ENCODE measurements at regions not wholly inside any gene's neighbourhood (a gene's known extent, or its start where the extent isn't known, plus 50 kb on each side); places are given as distances from the start of the nearest gene placed in this dataset.

- no peak for DNase-seq (ENCODE audit: low spot score)
- no peak for ATAC-seq
Measured at GRCh38 chr9:106575823-106576222, 287.1 kb upstream of the ZNF462 start.

GRCh38 chr9:106576232-106576760 lies 286.7 kb upstream of the ZNF462 start:
- no peak for DNase-seq (ENCODE audit: low spot score)
- no peak for ATAC-seq

GRCh38 chr9:106577121-106577520 lies 285.8 kb upstream of the ZNF462 start:
- ATAC-seq (no peak), DNase-seq (ENCODE audit: low spot score) (no peak)

GRCh38 chr9:106580546-106580945 lies 282.4 kb upstream of the ZNF462 start:
- ATAC-seq, result no peak
- no peak for DNase-seq (ENCODE audit: low spot score)

GRCh38 chr9:106581973-106582372 lies 281.0 kb upstream of the ZNF462 start:
- DNase-seq (ENCODE audit: low spot score), result no peak
- no peak for ATAC-seq

- DNase-seq (ENCODE audit: low spot score) (no peak), ATAC-seq (no peak)
Measured at GRCh38 chr9:106583751-106584150, 279.2 kb upstream of the ZNF462 start.

- no peak for DNase-seq (ENCODE audit: low spot score)
- ATAC-seq, result no peak
Measured at GRCh38 chr9:106587042-106587441, 275.9 kb upstream of the ZNF462 start.

GRCh38 chr9:106588626-106589025 lies 274.3 kb upstream of the ZNF462 start:
- ATAC-seq (no peak), DNase-seq (ENCODE audit: low spot score) (no peak)

GRCh38 chr9:106590759-106591505 lies 272.0 kb upstream of the ZNF462 start:
- no peak for DNase-seq (ENCODE audit: low spot score)
- no peak for ATAC-seq

- DNase-seq (ENCODE audit: low spot score) (no peak), ATAC-seq (no peak)
Measured at GRCh38 chr9:106593201-106593600, 269.8 kb upstream of the ZNF462 start.

GRCh38 chr9:106596984-106597383 lies 266.0 kb upstream of the ZNF462 start:
- ATAC-seq, result no peak
- DNase-seq (ENCODE audit: low spot score), result no peak

- no peak for DNase-seq (ENCODE audit: low spot score)
- peak; percentile 81 for ATAC-seq
Measured at GRCh38 chr9:106600955-106601560, 261.9 kb upstream of the ZNF462 start.

GRCh38 chr9:106602344-106602743 lies 260.6 kb upstream of the ZNF462 start:
- DNase-seq (ENCODE audit: low spot score), result no peak
- ATAC-seq, result no peak

GRCh38 chr9:106613250-106613737 lies 249.7 kb upstream of the ZNF462 start:
- ATAC-seq (peak; percentile 45), DNase-seq (ENCODE audit: low spot score) (no peak)

GRCh38 chr9:106615118-106615889 lies 247.7 kb upstream of the ZNF462 start:
- no peak for ATAC-seq

GRCh38 chr9:106616026-106616425 lies 246.9 kb upstream of the ZNF462 start:
- no peak for ATAC-seq
- DNase-seq (ENCODE audit: low spot score), result no peak

More at GRCh38 chr9:106615118-106615889, 247.7 kb upstream of the ZNF462 start:
- no peak for DNase-seq (ENCODE audit: low spot score)

GRCh38 chr9:106616851-106617345 lies 246.1 kb upstream of the ZNF462 start:
- no peak for ATAC-seq
- no peak for DNase-seq (ENCODE audit: low spot score)

GRCh38 chr9:106619211-106619610 lies 243.8 kb upstream of the ZNF462 start:
- DNase-seq (ENCODE audit: low spot score), result no peak
- no peak for ATAC-seq

- ATAC-seq, result no peak
Measured at GRCh38 chr9:106620081-106620480, 242.9 kb upstream of the ZNF462 start.

GRCh38 chr9:106620866-106621265 lies 242.1 kb upstream of the ZNF462 start:
- ATAC-seq (no peak), DNase-seq (ENCODE audit: low spot score) (no peak)

More at GRCh38 chr9:106620081-106620480, 242.9 kb upstream of the ZNF462 start:
- DNase-seq (ENCODE audit: low spot score), result no peak
